ENCODE measurements at regions not wholly inside any gene's neighbourhood (a gene's known extent, or its start where the extent isn't known, plus 50 kb on each side); places are given as distances from the start of the nearest gene placed in this dataset.

GRCh38 chrX:30156009-30156408 is 59.4 kb upstream of the MAGEB2 start (continued):
- no peak for TF ChIP-seq CTCF (conservative IDR thresholded peaks at IDR 0.05; ENCODE audit: low read depth in 2 of 2)
- TF ChIP-seq CREB1 (CRISPR knock-in tag; IDR thresholded peaks at IDR 0.05; ENCODE audit: low read depth): no peak
- no peak for TF ChIP-seq ZNF114 (CRISPR knock-in tag; IDR thresholded peaks at IDR 0.05)
- TF ChIP-seq POLR2AphosphoS5 (IDR thresholded peaks at IDR 0.05; ENCODE audit: low read depth): no peak
- TF ChIP-seq ETS1 (IDR thresholded peaks at IDR 0.05): no peak
- no peak for TF ChIP-seq NANOG (IDR thresholded peaks at IDR 0.05; ENCODE audit: borderline replicate concordance)
- TF ChIP-seq ZNF331 (CRISPR knock-in tag; IDR thresholded peaks at IDR 0.05; ENCODE audit: low read depth): no peak
- TF ChIP-seq EZH2phosphoT487 (IDR thresholded peaks at IDR 0.05; ENCODE audit: unreplicated experiment): no peak

GRCh38 chrX:30156880-30157560 is 58.3 kb upstream of the MAGEB2 start:
- Mint-ChIP-seq H3K4me1 (peaks cover 18% of the 10 kb centered on the region), H3K27ac (no peak overlapping the region), H3K9me3 (no peaks in the 10 kb centered on the region; the same call in 2 of the 3 replicates), H3K27me3 (ENCODE audit: insufficient read depth, low read depth, poor library complexity) (no peaks in the 10 kb centered on the region), H3K36me3 (ENCODE audit: low read depth) (peaks cover 2% of the 10 kb centered on the region; the same call in 1 of the 3 replicates), H3K4me3 (no peak overlapping the region)
- Histone ChIP-seq H3K9me2 (ENCODE audit: insufficient read depth) (no peaks in the 10 kb centered on the region), H3K4me1 (ENCODE audit: insufficient read depth) (peaks cover 20% of the 10 kb centered on the region), H3K27me3 (ENCODE audit: insufficient read depth) (no peaks in the 10 kb centered on the region), H3K36me3 (ENCODE audit: insufficient read depth) (no peaks in the 10 kb centered on the region), H3F3A (replicated peaks; ENCODE audit: low read depth) (no peaks in the 10 kb centered on the region), H3K4me3 (no peak overlapping the region), H3K27ac (ENCODE audit: low read depth) (no peak overlapping the region), H2AFZ (no peak overlapping the region), H3K4me2 (no peak overlapping the region), H4K20me1 (replicated peaks; ENCODE audit: insufficient read depth) (no peaks in the 10 kb centered on the region), H3K79me2 (replicated peaks; ENCODE audit: insufficient read depth) (no peaks in the 10 kb centered on the region)
- DNase-seq (ENCODE audit: low spot score) (no peak), ATAC-seq (no peak)
- TF ChIP-seq STAT1 (IDR thresholded peaks at IDR 0.05; ENCODE audit: unreplicated experiment): no peak
- no peak for TF ChIP-seq ZNF331 (CRISPR knock-in tag; IDR thresholded peaks at IDR 0.05; ENCODE audit: low read depth)
- no peak for TF ChIP-seq ZNF462 (CRISPR knock-in tag; IDR thresholded peaks at IDR 0.05)
- no peak for TF ChIP-seq ETS1 (IDR thresholded peaks at IDR 0.05)
- no peak for TF ChIP-seq REST (IDR thresholded peaks at IDR 0.05; ENCODE audit: unreplicated experiment)

All from GM23338 (cell line).